GM21786 (cell line): ENCODE measurements at regions not wholly inside any gene's neighbourhood (a gene's known extent, or its start where the extent isn't known, plus 50 kb on each side); places are given as distances from the start of the nearest gene placed in this dataset.
"Not testable (repeated sequence)": the region's sequence is repeated elsewhere in the genome, so short reads cannot be mapped to it uniquely, and the experiment has no call there.

Experiments used
- ATAC-seq: cut with Tn5 transposase; IDR thresholded peaks from one replicate; pipeline ENCODE4 v1.9.1; 2021; ENCODE audit not compliant: unreplicated experiment

DNA sequence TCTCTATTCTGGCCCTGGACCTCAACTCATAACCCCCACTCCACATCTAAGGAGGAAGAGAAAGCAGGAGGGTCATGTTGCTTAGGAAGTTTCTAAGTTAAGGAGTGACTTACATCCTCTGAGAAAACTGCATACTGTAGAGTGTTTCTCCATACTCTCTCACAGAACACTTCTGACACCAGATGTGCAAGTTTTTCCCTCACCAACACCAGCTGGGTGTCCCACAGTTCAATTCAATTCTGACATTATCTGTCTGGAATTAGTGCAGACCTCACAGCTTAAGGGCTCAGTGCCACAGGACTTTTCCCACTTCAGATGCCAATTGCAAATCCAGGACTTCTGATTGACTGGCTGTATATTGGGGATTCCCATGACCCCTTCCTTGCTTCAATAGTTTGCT lies 89.0 kb upstream of the SFRP2 start:
- ATAC-seq = no peak

DNA sequence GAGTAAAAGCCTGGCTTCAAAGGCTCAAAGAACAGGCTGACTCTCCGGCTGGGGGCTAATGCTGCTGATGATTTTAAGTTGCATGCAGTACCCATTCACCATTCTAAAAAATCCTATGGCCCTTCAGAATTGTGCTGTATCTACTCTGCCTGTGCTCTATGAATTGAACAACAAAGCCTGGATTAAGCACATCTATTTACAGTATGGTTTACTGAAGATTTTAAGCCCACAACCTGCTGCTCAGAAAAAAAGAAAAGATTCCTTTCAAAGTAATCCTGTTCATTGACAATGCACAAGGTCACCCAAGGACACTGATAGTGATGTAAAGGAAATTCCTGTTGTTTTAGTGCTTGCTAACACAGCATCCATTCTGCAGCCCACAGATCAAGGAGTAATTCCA lies 84.9 kb upstream of the SFRP2 start:
- ATAC-seq = no peak

GRCh38 chr4:153866766-153867165 lies 77.9 kb upstream of the SFRP2 start:
- not testable (repeated sequence) for ATAC-seq

- ATAC-seq = no peak
Observed at GRCh38 chr4:153852501-153852900, 63.6 kb upstream of the SFRP2 start.

- no peak for ATAC-seq
Observed at GRCh38 chr4:153850533-153851280, 61.8 kb upstream of the SFRP2 start.

- ATAC-seq = no peak
Observed at GRCh38 chr4:153844144-153844543, 55.3 kb upstream of the SFRP2 start.
